AML-193 (cell line): ENCODE measurements at regions not wholly inside any gene's neighbourhood (a gene's known extent, or its start where the extent isn't known, plus 50 kb on each side); places are given as distances from the start of the nearest gene placed in this dataset.

Experiments used
- DNase-seq, 2 experiments: peaks; one replicate each; lab custom pipeline; 2025; lab: John Stamatoyannopoulos, UW

GRCh38 chr3:152516216-152516615 is 247.5 kb downstream of the MBNL1 start:
- no peak for DNase-seq

GRCh38 chr3:152517502-152517901 is 248.8 kb downstream of the MBNL1 start:
- no peak for DNase-seq

- no peak for DNase-seq
These were observed 249.6 kb downstream of the MBNL1 start for GRCh38 chr3:152518346-152518745.

- DNase-seq: no peak
These were observed 250.6 kb downstream of the MBNL1 start for GRCh38 chr3:152519376-152519775.

GRCh38 chr3:152522036-152522435 is 253.3 kb downstream of the MBNL1 start:
- DNase-seq: no peak

GRCh38 chr3:152524198-152525140 is 255.7 kb downstream of the MBNL1 start:
- peak; percentile 65 to 74 for DNase-seq

DNA sequence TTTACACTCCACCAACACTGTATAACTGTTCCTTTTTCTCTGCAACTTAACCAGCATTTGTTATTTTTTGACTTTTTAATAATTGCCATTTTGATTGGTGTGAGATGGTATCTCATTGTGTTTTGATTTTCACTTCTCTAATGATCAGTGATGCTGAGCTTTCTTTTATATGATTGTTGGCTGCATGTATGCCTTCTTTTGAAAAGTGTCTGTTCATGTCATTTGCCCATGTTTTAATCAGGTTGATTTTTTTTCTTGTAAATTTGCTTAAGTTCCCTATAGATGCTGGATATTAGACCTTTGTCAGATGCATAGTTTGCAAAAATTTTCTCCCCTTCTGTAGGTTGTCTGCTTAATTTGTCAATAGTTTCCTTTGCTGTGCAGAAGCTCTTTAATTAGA is 263.0 kb downstream of the MBNL1 start:
- DNase-seq: no peak

DNA sequence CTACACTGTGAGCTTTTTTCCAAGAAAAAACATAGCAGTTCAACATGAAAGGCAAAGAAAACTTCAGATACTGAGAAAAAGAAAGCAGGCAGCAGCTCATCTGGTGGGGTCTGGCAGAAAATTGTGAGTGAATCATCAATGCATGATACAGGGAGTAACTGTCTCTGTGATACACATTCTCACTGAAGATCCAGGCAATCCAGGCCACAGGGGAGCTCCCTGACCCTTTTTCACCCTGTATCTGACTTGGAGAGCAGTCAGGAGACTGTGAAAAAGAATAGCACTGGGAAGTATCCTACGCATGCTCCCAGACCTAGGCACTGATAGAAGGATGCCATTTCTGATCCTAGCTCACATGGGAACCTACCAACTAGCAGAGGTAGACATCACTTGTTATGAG is 269.8 kb downstream of the MBNL1 start:
- no peak for DNase-seq

GRCh38 chr3:152539191-152539764 is 270.5 kb downstream of the MBNL1 start:
- peak; percentile 12 to 23 for DNase-seq

DNA sequence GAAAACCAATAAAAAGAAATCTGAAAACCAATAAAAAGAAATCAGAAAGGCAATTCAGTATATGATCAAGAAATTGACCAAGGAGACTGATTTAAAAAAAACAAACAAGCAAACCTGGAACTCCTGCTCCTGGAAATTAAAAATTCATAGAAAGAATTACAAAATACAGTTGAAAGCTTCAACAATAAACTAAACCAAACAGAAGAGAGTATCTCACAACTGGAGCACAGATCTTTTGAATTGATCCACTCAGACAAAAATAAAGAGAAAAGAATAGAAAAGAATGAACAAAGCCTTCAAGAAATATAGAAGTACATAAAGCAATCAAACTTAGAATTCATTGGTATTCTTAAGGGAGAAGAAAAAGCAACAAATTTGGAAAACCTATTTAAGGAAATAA is 271.4 kb downstream of the MBNL1 start:
- no peak for DNase-seq

- no peak for DNase-seq
These were observed 278.4 kb downstream of the MBNL1 start for GRCh38 chr3:152547153-152547552.

- DNase-seq: no peak
These were observed 280.5 kb downstream of the MBNL1 start for GRCh38 chr3:152549263-152549662.

DNA sequence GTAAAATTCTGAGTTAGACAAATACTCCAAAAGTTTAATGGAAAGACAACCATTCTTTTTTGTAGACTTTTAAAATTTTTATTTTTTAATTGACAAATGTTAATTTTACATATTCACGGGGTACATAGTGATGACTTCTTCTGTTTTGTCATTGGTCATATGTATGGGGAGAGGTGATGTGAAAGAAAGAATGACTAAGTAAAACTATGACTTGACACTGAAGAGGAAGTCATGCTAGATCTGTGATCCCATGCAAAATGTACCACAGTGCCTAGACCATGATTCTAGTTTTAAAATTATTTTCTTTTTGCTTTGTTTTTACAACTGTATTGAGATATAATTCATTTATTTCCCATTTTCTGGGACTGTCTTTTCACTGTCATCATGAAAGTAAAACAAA is 281.6 kb downstream of the MBNL1 start:
- DNase-seq: no peak

DNA sequence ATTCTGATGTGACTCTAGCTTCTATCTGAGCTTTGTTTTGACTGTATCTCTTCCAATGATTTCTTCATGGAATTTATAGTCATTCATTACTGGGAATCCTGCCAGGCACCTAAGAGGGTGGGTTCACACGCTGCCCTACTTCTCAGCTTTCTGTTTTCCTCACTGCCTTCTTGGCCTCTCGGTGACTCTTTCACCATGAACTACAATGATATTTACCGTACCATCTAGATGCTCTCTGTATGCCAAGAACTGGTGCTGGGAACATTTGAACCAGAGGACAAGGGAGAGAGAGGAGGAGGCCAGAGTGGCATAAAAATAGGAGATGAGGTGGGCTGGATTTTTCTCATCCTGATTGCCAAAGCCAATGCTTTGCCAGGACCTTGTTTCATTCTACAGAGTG is 280.0 kb upstream of the P2RY1 start:
- no peak for DNase-seq

GRCh38 chr3:152555666-152556291 is 279.2 kb upstream of the P2RY1 start:
- DNase-seq: no peak

DNA sequence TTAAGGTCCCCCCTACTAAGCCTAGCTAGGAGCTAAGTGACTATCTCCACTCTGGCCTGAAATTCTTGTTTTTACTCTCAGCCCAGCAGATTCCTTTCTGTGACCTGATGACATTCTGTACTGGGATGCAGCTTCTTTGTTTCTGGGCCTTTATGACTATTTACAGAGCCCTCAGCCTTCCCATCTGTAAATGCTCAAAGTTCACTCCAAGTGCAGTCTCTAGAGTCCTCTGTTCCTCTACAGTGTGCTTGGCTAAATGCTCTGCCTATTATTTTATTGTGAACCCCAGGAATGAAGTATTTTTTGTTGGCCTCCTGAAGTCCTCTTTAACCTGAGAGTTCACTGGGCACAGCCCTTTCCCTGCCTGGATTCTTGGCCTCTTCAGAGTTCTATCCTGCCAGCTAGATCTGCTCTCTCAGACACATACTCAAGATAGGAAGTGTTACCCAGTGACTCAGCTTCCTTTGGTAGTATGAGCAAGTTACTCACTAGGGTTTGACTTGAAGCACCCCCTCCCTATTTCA is 278.1 kb upstream of the P2RY1 start:
- DNase-seq: no peak

GRCh38 chr3:152557302-152557999 is 277.5 kb upstream of the P2RY1 start:
- no peak for DNase-seq

DNA sequence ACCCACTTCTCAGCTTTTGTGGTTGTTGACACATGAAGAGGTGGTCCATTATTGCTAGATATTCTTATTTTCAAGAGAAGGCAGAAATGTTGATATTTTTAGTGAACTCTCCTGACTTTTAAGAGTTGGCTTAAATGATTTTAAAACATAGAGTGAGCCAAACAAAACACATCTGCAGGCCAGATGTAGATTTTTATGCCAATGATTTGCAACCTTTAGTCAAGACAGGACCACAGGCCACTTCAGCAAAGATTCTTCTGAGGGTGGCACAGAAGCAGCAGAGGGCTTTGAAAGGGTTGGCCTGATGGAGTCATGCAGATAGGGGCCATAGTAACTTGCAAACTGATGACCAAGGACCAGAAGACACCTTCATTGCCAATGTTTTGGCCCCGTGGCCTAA is 276.5 kb upstream of the P2RY1 start:
- DNase-seq: no peak

- no peak for DNase-seq
These were observed 275.7 kb upstream of the P2RY1 start for GRCh38 chr3:152559246-152559645.

- no peak for DNase-seq
These were observed 270.5 kb upstream of the P2RY1 start for GRCh38 chr3:152564459-152564858.

GRCh38 chr3:152574461-152575079 is 260.4 kb upstream of the P2RY1 start:
- peak; percentile 72 to 76 for DNase-seq

- DNase-seq: no peak
These were observed 256.2 kb upstream of the P2RY1 start for GRCh38 chr3:152578769-152579168.
